ENCODE measurements at regions not wholly inside any gene's neighbourhood (a gene's known extent, or its start where the extent isn't known, plus 50 kb on each side); places are given as distances from the start of the nearest gene placed in this dataset.

DNA sequence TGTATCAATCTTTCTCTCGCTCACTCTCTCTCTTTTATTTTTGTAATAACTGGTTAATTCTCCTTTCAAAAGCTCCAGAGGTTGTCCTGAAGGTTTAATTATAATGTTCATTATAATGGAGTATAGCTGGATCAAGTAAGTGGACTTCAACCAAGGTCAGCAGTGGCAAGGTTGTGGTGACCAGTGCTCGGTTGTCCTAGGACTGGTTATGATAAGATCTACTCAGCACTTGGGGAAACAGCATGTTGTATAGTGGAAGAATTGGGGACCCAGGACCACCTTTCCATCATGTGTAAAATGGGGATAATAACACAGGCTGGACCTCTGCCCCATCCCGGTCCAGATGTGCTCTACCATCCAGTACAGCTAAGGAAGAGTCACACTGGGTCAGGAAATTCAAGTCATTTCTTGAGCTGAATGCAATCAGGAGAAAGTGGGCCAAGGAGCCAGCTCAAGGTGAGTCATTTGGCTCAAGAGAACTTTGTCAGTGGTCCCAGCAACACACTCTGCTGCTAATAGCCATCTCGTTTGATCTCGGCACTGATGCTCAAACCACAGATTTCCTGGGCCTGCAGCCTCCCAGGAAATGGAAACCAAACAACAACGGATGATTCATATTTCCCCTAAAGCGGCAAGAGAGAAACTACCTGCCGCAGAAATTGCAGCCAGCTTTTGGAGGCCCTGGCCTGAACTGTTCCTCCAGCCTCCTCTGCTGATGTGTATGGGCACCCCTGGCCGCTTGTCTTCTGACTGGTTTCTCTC, 123.6 kb upstream of the RBPJ start (continued):
- TF ChIP-seq, protein P1, sequence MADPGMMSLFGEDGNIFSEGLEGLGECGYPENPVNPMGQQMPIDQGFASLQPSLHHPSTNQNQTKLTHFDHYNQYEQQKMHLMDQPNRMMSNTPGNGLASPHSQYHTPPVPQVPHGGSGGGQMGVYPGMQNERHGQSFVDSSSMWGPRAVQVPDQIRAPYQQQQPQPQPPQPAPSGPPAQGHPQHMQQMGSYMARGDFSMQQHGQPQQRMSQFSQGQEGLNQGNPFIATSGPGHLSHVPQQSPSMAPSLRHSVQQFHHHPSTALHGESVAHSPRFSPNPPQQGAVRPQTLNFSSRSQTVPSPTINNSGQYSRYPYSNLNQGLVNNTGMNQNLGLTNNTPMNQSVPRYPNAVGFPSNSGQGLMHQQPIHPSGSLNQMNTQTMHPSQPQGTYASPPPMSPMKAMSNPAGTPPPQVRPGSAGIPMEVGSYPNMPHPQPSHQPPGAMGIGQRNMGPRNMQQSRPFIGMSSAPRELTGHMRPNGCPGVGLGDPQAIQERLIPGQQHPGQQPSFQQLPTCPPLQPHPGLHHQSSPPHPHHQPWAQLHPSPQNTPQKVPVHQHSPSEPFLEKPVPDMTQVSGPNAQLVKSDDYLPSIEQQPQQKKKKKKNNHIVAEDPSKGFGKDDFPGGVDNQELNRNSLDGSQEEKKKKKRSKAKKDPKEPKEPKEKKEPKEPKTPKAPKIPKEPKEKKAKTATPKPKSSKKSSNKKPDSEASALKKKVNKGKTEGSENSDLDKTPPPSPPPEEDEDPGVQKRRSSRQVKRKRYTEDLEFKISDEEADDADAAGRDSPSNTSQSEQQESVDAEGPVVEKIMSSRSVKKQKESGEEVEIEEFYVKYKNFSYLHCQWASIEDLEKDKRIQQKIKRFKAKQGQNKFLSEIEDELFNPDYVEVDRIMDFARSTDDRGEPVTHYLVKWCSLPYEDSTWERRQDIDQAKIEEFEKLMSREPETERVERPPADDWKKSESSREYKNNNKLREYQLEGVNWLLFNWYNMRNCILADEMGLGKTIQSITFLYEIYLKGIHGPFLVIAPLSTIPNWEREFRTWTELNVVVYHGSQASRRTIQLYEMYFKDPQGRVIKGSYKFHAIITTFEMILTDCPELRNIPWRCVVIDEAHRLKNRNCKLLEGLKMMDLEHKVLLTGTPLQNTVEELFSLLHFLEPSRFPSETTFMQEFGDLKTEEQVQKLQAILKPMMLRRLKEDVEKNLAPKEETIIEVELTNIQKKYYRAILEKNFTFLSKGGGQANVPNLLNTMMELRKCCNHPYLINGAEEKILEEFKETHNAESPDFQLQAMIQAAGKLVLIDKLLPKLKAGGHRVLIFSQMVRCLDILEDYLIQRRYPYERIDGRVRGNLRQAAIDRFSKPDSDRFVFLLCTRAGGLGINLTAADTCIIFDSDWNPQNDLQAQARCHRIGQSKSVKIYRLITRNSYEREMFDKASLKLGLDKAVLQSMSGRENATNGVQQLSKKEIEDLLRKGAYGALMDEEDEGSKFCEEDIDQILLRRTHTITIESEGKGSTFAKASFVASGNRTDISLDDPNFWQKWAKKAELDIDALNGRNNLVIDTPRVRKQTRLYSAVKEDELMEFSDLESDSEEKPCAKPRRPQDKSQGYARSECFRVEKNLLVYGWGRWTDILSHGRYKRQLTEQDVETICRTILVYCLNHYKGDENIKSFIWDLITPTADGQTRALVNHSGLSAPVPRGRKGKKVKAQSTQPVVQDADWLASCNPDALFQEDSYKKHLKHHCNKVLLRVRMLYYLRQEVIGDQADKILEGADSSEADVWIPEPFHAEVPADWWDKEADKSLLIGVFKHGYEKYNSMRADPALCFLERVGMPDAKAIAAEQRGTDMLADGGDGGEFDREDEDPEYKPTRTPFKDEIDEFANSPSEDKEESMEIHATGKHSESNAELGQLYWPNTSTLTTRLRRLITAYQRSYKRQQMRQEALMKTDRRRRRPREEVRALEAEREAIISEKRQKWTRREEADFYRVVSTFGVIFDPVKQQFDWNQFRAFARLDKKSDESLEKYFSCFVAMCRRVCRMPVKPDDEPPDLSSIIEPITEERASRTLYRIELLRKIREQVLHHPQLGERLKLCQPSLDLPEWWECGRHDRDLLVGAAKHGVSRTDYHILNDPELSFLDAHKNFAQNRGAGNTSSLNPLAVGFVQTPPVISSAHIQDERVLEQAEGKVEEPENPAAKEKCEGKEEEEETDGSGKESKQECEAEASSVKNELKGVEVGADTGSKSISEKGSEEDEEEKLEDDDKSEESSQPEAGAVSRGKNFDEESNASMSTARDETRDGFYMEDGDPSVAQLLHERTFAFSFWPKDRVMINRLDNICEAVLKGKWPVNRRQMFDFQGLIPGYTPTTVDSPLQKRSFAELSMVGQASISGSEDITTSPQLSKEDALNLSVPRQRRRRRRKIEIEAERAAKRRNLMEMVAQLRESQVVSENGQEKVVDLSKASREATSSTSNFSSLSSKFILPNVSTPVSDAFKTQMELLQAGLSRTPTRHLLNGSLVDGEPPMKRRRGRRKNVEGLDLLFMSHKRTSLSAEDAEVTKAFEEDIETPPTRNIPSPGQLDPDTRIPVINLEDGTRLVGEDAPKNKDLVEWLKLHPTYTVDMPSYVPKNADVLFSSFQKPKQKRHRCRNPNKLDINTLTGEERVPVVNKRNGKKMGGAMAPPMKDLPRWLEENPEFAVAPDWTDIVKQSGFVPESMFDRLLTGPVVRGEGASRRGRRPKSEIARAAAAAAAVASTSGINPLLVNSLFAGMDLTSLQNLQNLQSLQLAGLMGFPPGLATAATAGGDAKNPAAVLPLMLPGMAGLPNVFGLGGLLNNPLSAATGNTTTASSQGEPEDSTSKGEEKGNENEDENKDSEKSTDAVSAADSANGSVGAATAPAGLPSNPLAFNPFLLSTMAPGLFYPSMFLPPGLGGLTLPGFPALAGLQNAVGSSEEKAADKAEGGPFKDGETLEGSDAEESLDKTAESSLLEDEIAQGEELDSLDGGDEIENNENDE (IDR thresholded peaks at IDR 0.05; ENCODE audit: insufficient replicate concordance, low read length): no peak
- TF ChIP-seq EZH2 (IDR thresholded peaks at IDR 0.05; ENCODE audit: low read depth, low read length, severe bottlenecking) (no peak), POLR2A (IDR thresholded peaks at IDR 0.05; ENCODE audit: control extremely low read depth in 1 of 2, low read depth in 2 of 2, low read length in 2 of 2) (no peak), GTF2F1 (IDR thresholded peaks at IDR 0.05; ENCODE audit: borderline replicate concordance, low read depth, low read length) (no peak), ZNF274 (IDR thresholded peaks at IDR 0.05; ENCODE audit: borderline replicate concordance, extremely low read depth, low read length) (no peak), SAP30 (IDR thresholded peaks at IDR 0.05; ENCODE audit: insufficient read depth, insufficient replicate concordance, low read length) (no peak), RFX5 (IDR thresholded peaks at IDR 0.05; ENCODE audit: borderline replicate concordance, low read depth, low read length) (no peak), YY1 (IDR thresholded peaks at IDR 0.05; ENCODE audit: low read depth, low read length) (no peak)
- TF ChIP-seq, protein P2, sequence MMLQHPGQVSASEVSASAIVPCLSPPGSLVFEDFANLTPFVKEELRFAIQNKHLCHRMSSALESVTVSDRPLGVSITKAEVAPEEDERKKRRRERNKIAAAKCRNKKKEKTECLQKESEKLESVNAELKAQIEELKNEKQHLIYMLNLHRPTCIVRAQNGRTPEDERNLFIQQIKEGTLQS (IDR thresholded peaks at IDR 0.05; ENCODE audit: insufficient read depth, low read depth, low read length): no peak

All from H1 (cell line).